ENCODE measurements at regions not wholly inside any gene's neighbourhood (a gene's known extent, or its start where the extent isn't known, plus 50 kb on each side); places are given as distances from the start of the nearest gene placed in this dataset.

- TF ChIP-seq, protein P1, sequence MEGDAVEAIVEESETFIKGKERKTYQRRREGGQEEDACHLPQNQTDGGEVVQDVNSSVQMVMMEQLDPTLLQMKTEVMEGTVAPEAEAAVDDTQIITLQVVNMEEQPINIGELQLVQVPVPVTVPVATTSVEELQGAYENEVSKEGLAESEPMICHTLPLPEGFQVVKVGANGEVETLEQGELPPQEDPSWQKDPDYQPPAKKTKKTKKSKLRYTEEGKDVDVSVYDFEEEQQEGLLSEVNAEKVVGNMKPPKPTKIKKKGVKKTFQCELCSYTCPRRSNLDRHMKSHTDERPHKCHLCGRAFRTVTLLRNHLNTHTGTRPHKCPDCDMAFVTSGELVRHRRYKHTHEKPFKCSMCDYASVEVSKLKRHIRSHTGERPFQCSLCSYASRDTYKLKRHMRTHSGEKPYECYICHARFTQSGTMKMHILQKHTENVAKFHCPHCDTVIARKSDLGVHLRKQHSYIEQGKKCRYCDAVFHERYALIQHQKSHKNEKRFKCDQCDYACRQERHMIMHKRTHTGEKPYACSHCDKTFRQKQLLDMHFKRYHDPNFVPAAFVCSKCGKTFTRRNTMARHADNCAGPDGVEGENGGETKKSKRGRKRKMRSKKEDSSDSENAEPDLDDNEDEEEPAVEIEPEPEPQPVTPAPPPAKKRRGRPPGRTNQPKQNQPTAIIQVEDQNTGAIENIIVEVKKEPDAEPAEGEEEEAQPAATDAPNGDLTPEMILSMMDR (IDR thresholded peaks at IDR 0.05) = no peak
- TF ChIP-seq POLR2A (IDR thresholded peaks at IDR 0.05) = no peak
Measured at GRCh38 chr6:149184523-149184922, 133.0 kb upstream of the TAB2 start.
